HG02610 (cell line): ENCODE measurements at regions not wholly inside any gene's neighbourhood (a gene's known extent, or its start where the extent isn't known, plus 50 kb on each side); places are given as distances from the start of the nearest gene placed in this dataset.
A peak's percentile ranks its signal among the peaks of the same experiment; 100 is the strongest.

Source experiments
- ATAC-seq: cut with Tn5 transposase; IDR thresholded peaks from one replicate; pipeline ENCODE4 v1.9.1; 2021; ENCODE audit warnings: mild to moderate bottlenecking, moderate library complexity; ENCODE audit not compliant: unreplicated experiment

DNA sequence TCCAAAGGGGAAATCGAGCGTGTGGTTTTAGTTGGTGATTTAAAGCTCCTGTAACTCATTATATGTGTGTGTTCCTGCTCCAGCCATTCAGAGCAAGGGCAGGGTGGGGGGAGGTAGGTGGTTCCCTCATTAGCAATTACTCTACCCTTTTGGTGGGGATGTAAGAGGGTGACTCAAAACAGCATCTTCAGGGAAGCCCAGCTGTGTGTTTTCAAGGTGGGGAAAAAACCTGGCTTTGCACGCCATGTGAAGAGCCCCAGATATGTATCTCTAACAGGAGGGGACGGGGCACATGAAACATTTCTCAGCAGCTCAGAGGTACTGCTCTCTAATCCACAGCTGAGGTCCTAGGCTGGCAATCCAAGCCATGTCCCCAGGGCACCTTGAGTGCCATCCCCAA is 241.3 kb upstream of the ZFHX3 start:
- peak; percentile 92 for ATAC-seq

DNA sequence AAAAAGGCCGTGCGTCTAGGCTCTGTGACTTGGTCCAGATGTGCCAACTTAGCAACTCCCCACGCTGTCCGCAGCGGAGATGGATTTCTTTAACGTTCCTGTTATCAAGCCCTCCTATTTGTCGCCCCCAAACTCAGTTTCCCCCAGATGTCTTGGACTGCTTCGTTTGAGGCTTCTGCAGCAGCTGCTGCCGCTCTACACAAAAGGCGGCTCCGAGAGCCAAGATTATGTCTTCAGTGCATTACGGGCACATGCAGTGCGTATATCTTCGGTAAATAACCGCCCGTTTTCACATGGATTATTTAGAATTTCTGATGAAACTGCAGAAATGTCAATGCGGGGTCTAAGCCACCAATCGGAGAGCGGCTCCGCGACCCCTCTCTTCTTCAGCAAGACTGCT is 240.6 kb upstream of the ZFHX3 start:
- no peak for ATAC-seq

DNA sequence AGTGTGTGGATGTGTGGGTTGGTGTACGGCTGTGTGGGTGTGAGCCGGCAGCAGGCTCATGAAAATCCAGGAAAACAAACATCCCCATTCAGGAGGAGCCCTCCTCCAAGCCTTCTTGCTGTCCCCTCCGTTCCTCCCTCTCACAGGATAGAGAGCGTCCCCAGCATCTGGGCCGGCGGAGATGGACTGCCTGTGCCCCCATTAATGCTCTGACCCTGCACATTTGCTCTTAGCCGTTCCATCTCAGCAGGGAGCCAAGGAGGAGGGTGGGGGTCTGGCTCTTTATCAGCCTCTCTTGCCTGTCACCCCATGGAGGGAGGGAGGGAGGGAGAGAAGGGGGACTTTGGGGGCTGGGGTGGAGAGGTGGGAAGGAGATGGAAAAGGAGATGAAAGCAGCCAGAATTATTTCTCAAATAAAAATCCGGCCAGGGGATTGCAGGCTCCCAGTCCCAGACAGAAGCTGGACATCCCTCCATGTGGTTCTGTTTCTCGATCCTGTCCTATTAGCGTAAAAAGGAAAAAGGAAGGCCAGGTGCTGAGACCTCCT is 240.0 kb upstream of the ZFHX3 start:
- no peak for ATAC-seq

DNA sequence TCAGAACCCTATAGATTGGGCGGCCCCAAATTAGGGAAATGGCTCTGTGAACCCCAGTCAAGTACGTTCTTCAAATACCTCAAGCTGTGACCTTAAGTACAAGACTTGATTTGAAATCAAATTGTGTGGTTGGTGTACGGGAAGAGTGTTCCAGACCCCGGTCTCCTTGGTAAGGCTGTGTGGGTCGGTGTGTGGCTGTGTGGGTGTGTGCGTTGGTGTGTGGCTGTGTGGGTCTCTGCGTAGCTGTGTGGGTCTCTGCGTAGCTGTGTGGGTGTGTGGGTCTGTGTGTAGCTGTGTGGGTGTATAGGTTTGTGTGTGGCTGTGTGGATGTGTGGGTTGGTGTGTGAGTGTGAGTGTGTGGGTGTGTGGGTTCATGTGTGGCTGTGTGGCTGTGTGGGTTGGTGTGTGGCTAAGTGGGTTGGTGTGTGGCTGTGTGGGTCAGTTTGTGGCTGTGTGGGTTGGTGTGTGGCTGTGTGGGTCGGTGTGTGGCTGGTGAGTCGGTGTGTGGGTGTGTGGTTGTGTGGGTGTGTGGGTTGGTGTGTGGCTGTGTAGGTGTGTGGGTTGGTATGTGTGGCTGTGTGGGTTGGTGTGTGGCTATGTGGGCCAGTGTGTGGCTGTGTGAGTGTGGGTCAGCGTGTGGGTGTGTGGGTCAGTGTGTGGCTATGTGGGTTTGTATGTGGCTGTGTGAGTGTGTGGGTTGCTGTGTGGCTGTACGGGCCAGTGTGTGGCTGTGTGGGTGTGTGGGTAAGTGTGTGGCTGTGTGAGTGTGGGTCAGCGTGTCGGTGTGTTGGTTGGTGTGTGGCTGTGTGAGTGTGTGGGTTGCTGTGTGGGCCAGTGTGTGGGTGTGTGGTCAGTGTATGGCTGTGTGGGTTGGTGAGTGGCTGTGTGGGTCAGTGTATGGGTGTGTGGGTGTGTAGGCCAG is 238.7 kb upstream of the ZFHX3 start:
- ATAC-seq: no peak

DNA sequence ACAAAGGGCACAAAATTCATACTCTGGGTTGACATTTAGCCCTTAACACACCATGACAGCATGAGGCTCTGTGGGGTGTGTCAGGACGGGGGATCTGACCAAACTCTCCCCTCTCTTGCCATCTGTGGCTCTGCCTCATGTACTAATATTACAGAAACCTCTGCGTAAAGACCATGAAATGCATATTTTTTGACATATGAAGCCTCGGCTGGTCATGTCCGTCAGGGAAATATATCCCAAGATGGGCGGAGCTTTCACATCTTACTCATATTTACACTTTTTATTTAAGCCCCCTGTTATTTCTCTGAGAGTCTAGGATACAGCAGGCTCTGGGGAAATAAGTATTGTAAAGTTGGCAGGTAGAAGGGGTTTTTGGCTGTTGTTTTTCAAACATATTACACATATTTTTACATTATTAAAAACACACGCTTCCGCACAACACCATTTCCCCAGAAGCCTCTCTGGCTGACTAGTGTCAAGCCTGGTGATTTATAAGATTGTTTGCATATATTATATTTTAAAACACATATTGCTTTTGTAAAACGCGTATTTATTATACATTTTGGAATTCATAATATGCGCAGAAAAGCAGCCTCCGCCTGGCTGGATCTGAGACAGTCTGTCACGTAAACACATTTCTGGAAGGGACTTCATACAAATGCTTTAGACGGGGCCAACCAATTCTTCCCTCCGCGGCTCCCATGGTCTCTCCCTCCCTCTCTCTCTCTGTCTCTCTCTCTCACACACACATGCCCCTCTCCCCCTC is 237.7 kb upstream of the ZFHX3 start:
- ATAC-seq: no peak

DNA sequence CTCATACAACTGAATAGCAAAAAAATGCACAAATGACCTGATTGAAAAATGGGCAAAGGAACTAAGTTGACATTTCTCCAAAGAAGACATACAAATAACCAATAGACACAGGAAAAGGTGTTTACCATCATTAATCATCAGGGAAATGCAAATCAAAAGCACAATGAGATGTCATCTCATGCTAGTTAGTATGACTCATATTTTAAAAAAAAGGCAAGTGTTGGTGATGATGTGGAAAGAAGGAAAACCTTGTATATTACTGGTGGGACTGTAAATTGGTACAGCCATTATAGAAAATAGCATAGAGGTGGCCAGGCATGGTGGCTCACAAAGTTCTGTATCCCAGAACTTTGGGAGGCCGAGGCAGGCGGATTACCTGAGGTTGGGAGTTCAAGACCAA is 232.5 kb upstream of the ZFHX3 start:
- no peak for ATAC-seq

DNA sequence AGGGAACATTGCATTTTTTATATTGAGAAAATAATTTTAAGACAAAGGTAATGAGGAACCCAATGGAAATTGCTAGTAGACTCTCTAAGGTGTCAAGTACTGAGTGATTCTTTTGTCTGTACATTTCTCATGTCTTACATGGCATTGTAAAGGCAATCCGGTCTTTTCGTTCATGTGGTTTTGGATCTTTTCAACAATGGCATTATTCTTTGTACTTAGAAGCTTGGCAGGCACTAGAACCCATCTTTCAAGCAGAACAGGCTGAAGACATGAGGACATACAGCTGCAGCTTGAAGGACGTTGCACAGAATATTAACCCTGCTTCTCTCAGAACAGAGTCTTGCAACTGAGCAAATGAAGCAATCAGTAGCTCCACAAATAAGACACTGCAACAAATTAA is 231.5 kb upstream of the ZFHX3 start:
- no peak for ATAC-seq

DNA sequence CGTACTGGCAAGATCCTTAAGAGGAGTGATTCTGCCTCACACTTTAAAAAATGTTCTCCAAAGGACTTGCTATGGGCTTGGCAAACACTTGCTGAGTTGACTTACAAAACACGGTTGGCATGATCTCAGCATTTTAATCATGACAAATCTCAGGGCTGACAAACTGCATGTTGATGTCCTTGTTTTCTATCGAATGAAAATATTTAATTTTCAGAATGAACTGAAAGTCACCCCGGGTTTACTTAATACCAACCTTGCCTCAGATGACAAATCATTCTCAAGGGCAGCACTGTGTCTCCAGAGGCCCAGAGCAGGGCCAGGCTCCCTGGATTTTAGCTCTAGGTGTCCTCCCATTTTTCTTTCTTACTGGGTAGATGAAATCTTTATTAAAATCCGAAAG is 229.1 kb upstream of the ZFHX3 start:
- no peak for ATAC-seq

DNA sequence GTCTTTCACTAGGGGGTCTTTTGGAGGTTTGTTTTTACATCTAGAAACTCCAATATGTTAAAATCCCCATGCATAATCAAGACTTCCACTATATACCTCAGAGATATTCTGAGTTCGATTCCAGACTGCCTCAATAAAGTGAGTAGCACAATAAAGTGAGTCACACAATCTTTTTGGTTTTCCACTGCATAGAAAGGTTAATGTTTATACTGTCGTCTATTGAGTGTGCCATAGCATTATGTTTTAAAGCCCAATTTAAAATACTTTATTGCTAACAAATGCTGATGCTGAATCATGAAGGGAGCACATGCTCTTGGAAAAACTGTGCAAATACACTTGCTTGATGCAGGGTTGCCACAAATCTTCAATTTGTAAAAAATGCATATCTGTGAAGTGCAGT is 227.5 kb upstream of the ZFHX3 start:
- no peak for ATAC-seq

DNA sequence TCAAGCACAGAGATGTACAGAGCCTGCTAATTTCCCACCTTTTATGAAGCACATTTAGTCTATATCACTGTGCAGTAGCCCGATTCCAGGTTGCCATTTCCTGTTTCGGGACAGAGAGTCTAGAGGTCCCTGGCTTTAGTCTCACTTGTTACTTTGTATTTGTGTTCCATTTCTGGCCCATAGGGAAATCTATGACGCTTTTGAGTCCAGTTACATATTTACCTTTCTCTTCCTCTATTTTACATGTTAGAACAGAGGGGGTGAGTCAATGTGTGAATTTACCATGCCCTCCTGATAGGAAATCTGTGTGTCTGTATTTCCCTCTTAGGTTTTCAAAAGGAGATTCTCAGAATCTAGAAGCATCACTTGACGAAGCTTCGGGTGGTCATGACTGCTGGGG is 227.1 kb upstream of the ZFHX3 start:
- ATAC-seq: no peak

DNA sequence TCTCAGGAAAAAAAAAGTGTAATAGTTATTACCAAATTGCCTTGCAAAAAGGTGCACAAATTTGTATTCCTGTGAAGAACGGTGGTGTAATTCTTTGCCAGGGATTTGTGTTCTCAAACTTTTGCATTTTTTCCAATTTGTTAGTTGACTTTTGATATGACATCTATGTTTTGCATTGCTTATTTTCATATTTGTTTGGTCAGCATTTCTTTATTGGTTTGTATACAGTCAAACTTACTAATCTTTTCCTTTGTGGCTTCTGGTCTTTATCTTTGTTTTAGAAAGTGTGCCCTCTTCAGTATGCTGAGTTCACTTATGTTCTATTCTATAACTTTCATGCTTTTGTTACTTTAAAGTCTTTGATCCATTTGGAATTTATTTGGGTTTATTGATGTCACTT is 226.2 kb upstream of the ZFHX3 start:
- ATAC-seq: no peak

DNA sequence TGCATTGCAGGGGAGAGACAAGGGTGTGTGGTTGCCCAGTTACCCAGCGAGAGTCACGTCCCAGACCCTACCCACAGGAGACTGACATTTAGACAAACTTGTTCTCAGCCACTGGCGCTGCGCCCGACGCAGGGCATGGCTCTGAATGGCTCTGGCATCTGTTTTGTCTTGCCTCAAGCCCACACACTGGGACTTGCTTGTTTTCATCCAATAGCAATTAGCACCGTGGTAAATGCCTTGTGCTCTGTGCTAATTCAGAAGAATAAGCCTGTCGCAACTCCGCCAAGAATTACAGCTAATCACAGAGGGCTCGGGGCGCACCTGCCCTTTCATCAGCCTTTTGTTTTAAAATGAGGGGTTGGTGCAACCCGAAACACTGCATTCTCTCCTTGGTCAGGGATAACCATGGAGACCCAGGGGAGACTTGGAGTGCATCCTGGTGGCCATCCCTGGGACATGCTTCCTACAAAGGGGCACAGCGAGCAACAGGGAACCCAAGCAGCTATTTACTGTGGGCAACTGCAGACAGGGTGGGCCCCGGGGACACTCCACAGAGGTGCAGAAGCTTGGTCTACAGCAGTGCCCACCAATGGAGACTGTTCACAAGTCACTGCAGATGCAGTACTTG is 220.6 kb upstream of the ZFHX3 start:
- ATAC-seq: no peak

DNA sequence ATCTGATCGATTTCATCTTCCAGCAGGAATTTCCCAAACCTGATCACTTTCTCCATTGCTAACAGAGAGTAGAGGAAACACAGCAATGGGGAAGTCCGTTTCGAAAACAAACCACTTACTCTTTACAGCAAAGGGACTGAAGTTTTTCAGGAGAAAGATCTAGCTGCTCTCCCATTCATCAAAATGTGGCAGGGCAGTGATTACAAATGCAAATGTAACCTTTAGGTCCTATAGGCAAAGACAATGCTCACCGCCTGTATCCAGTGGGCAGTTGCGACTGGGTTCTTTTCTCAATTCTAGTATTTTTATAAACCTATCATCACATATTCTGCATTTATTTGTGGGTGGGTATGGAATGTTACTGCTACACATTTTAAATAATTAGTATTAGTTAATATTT is 218.0 kb upstream of the ZFHX3 start:
- ATAC-seq: no peak

DNA sequence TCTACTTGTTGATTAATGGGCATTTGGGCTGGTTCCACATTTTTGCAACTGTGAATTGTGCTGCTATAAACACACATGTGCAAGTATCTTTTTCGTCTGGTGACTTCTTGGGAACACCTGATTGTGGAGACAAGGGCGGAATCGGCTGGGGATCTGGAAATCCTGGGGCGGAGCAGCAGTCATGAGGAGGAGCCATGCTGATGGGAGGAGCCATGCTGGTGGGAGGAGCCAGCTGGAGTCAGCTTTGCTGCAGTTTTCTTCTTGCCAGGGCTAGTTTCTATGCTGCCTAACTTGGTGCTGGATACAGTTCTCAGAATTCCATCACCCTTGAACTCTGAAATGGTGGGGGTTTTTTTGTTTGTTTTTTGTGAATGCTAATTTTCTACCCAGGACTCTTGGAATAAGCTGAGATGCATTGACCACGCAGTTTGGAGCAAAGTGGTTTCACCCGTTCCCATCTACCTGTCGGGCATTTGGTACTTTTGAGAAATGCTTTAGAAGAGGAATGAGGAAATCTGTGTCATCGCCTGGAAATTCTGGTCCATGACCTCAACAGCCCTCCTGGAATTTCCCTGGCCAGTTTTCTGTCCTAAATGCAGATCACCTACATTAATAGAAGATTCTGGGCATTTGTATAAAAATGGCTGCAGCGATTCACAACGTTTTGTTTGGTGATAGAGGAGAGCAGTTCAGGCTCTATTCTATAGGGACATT is 217.4 kb upstream of the ZFHX3 start:
- no peak for ATAC-seq

DNA sequence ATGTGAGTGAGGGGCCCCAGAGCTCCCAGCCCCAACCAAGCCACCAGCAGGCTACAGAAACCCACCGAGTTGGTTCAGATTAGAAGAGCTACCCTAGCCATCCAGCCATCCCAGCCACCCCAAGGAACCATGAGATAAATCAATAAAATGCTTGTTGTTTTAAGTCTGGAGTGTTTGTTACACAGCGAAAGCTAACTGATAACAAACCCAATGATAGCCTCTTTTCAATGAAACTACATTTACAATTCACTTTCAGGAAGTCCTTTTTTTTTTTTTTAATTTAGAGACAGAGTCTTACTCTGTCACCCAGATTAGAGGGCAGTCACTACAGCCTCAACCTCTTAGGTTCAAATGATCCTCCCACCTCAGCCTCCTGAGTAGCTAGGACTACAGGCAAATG is 215.0 kb upstream of the ZFHX3 start:
- ATAC-seq: no peak

DNA sequence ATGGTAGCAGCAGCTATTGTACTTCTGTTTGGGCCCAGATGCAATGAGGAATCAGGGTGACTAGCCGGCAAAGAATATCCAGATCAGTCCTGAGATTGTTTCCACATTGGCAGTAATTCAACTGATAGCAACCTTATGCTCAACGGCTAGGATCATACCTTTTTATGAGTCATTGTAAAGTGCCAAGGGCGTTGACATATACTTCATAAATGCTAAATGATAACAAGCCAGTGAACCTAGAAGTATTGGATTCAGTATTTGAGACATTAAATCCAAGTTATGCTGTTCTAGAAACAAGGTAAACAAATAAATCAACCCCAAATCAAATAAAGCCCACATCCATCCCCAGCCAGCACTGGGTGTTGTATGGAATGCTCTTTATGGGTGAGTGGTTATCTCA is 207.1 kb upstream of the ZFHX3 start:
- ATAC-seq: no peak

DNA sequence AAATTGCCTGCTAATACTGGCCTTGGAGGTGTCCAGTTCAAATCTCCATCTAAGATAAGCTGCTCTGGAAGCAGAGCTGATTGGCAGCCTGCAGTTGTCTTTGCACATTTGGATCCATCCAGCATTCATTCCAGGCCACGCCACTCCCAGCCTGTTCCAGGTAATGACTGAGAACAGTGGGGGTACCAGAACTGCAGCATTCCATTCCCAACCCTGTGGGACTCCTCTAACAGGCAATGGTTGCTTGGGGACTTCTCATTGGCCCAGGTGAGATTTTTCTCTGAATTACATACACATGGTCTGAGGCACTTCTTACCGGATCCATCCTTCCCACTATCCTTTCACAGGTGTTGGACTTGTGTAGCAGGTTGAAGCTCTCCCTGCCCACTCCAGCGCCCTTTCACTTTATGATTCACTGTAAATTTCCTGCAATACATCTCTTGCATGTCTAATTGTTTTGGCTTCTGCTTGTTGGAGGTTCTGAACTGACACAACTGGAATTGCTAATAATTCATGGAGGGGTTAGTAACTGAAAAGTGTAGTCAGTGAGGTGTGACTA is 206.1 kb upstream of the ZFHX3 start:
- no peak for ATAC-seq

DNA sequence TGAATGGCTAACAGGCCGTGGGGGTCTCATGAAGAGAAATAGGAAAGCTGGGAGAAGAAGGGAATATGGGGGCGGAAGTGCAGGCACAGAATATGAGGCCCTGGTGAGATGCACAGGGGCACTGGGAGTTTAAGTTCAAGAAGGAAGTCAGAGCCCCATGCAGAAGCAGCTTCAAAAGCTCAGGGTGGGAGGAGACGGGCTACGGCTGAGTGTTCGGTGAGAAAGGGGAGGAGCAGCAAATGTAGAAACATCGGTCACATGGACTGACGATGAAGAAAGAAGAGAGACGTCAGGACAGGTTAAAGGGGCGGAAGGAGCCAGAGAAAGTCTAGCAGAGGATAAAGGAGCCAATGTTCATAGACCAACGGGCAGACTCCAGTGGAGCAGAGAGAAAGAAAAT is 204.5 kb upstream of the ZFHX3 start:
- ATAC-seq: no peak

DNA sequence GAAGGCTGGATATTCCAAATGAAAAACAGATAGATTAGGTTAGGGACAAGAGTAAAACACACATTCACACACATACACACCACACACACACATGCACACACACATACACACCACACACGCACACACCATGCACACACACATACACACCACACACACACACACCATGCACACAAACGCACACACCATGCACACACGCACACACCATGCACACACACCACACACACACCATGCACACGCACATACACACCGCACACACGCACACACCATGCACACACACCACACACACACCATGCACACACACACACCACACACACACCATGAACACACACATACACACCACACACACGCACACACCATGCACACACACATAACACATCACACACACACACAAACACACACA is 203.7 kb upstream of the ZFHX3 start:
- no peak for ATAC-seq

DNA sequence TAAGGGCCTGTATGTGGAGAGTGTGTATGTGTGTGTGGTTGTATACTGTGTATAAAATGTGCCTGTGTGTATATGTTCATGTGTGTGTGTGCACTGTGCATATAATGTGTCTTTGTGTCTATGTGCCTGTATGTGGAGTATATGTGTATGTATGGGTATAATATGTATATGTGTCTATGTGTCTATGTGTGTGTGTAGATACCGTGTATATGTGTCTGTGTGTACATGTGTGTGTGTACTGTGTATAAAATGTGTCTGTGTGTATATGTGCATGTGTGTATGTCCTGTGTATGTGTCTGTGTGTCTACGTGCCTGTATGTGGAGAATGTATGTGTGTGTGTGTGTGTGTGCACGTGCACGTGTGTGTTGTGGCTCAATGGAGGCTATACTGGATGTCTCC is 200.4 kb upstream of the ZFHX3 start:
- ATAC-seq: no peak

DNA sequence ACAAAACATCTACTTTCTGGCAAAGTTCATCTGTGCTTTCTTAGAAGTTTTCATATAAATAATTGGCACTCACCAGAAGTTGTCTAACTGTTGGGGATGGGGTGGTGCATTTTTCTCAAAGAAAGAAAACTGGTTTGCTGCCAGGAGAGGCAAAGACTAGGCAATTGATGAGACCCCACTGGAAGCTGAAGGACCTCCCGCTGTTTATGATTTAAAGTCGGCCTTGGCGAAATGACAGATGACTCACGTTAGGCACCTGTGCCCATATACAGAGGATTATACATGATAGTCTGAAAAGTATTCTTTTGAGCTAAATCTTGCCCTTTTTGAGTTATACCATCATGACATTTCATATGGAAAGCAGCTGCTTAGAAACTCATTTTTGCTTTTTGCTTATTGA is 193.0 kb upstream of the ZFHX3 start:
- ATAC-seq: no peak
